Heart left ventricle (tissue), 13 donors: ENCODE measurements at regions not wholly inside any gene's neighbourhood (a gene's known extent, or its start where the extent isn't known, plus 50 kb on each side); places are given as distances from the start of the nearest gene placed in this dataset.

Experiments
- CTCF ChIP-seq, 12 donors: fragments of 200-600 bp; sonication (generic) in 4 of 12; IDR thresholded peaks; one replicate each; pipeline versions ENCODE4 v1.5.0 to v1.8.0; 2018 to 2022; ENCODE audit warnings: antibody characterized with exemption in 12 of 12, mild to moderate bottlenecking in 5 of 12
- POLR2A ChIP-seq, 2 donors: fragments of 450-650 bp; IDR thresholded peaks; one replicate each; pipeline ENCODE4 v1.6.1; 2017; ENCODE audit warnings: antibody characterized with exemption in 2 of 2, mild to moderate bottlenecking in 2 of 2, moderate library complexity in 2 of 2
- donor health status: ischemic (EF 13 %, LVEDD 7.1; RV severe dilation, severe dysfunction).
- donor health status: DM: no; HTN: yes; CAD: no.
- donor health status: DM: no; HTN: no; CAD: no.
- donor health status: ischemic (EF 25% LVEDD 6.9; RV normal size, moderate dysfunction).
- donor health status: ischemic (EF 25% LVEDD 5.7; RV mildly dilated, moderate dysfunction).
- donor health status: ischemic (EF 35%, LVEDD 5.7; RV mildly dilated, moderate dysfunction).
- donor health status: nonischemic (EF 11% LVEDD 7.7; RV severe dilation, severe dysfunction).
- donor health status: DM: yes; HTN: yes; CAD: no.
- donor health status: PGD.
- donor health status: ischemic (EF 29% LVEDD 5.4; RV normal size, mild dysfunction).
- donor health status: nonischemic (EF 23%, LVEDD 6.1; RV moderate dilation, normal function).

DNA sequence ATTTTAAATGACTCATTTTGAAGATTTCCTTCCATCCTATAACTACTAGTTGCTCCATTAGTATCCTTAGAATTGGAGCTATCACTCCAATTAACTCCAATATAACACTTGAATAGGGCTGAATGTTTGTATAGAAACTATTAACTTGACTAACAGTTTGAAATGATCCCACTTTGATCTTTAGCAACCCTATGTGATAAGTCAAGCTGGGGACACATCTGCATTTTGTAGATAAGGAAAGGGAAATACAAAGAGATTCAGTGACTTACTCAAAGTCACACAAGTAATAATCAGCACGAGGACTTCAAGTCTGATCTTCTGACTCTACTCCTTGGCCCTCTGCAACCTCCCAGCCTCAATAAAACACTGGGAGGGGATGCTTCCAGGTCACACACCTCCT lies 101.1 kb downstream of the TMEM215 start:
- TF ChIP-seq POLR2A (IDR thresholded peaks at IDR 0.05): no peak
- TF ChIP-seq CTCF (IDR thresholded peaks at IDR 0.05): no peak
